ENCODE measurements at regions not wholly inside any gene's neighbourhood (a gene's known extent, or its start where the extent isn't known, plus 50 kb on each side); places are given as distances from the start of the nearest gene placed in this dataset.

- no peaks in the 10 kb centered on the region for H3K27me3 ChIP-seq (ENCODE audit: control insufficient read depth, insufficient read depth, low read length)
- no peaks in the 10 kb centered on the region for H3K4me1 ChIP-seq (ENCODE audit: control insufficient read depth, insufficient read depth, low read length)
- no peak overlapping the region for H3K9ac ChIP-seq (ENCODE audit: low read length)
- H3K4me3 ChIP-seq (ENCODE audit: low read length): no peak overlapping the region
- no peak overlapping the region for H3K27ac ChIP-seq (ENCODE audit: low read depth, low read length)
- no peaks in the 10 kb centered on the region for H3K36me3 ChIP-seq (ENCODE audit: control insufficient read depth, insufficient read depth, low read length)
Measured at GRCh38 chr2:105646774-105647076, 98.0 kb upstream of the NCK2 start.

- Histone ChIP-seq H3K27ac (ENCODE audit: low read depth, low read length) (no peak overlapping the region), H3K4me3 (ENCODE audit: low read length) (no peak overlapping the region), H3K9ac (ENCODE audit: low read length) (no peak overlapping the region), H3K36me3 (ENCODE audit: control insufficient read depth, insufficient read depth, low read length) (no peaks in the 10 kb centered on the region), H3K27me3 (ENCODE audit: control insufficient read depth, insufficient read depth, low read length) (no peaks in the 10 kb centered on the region), H3K4me1 (ENCODE audit: control insufficient read depth, insufficient read depth, low read length) (no peaks in the 10 kb centered on the region)
Measured at GRCh38 chr2:105645938-105646773, 98.6 kb upstream of the NCK2 start.

- H3K27me3 ChIP-seq (ENCODE audit: control insufficient read depth, insufficient read depth, low read length): no peaks in the 10 kb centered on the region
- H3K27ac ChIP-seq (ENCODE audit: low read depth, low read length): no peak overlapping the region
- H3K9ac ChIP-seq (ENCODE audit: low read length): no peak overlapping the region
- no peaks in the 10 kb centered on the region for H3K36me3 ChIP-seq (ENCODE audit: control insufficient read depth, insufficient read depth, low read length)
- no peaks in the 10 kb centered on the region for H3K4me1 ChIP-seq (ENCODE audit: control insufficient read depth, insufficient read depth, low read length)
- no peak overlapping the region for H3K4me3 ChIP-seq (ENCODE audit: low read length)
Measured at GRCh38 chr2:105645031-105645937, 99.4 kb upstream of the NCK2 start.

- no peak overlapping the region for H3K27ac ChIP-seq (ENCODE audit: low read depth, low read length)
- H3K4me3 ChIP-seq (ENCODE audit: low read length): no peak overlapping the region
- H3K9ac ChIP-seq (ENCODE audit: low read length): no peak overlapping the region
- no peaks in the 10 kb centered on the region for H3K4me1 ChIP-seq (ENCODE audit: control insufficient read depth, insufficient read depth, low read length)
- H3K36me3 ChIP-seq (ENCODE audit: control insufficient read depth, insufficient read depth, low read length): no peaks in the 10 kb centered on the region
- no peaks in the 10 kb centered on the region for H3K27me3 ChIP-seq (ENCODE audit: control insufficient read depth, insufficient read depth, low read length)
Measured at GRCh38 chr2:105644174-105644980, 100.3 kb upstream of the NCK2 start.

GRCh38 chr2:105643405-105644173 lies 101.1 kb upstream of the NCK2 start:
- no peaks in the 10 kb centered on the region for H3K36me3 ChIP-seq (ENCODE audit: control insufficient read depth, insufficient read depth, low read length)
- H3K4me3 ChIP-seq (ENCODE audit: low read length): no peak overlapping the region
- H3K4me1 ChIP-seq (ENCODE audit: control insufficient read depth, insufficient read depth, low read length): no peaks in the 10 kb centered on the region
- H3K27ac ChIP-seq (ENCODE audit: low read depth, low read length): no peak overlapping the region
- H3K9ac ChIP-seq (ENCODE audit: low read length): no peak overlapping the region
- no peaks in the 10 kb centered on the region for H3K27me3 ChIP-seq (ENCODE audit: control insufficient read depth, insufficient read depth, low read length)

GRCh38 chr2:105641389-105641811 lies 103.3 kb upstream of the NCK2 start:
- H3K9ac ChIP-seq (ENCODE audit: low read length): no peak overlapping the region
- H3K27me3 ChIP-seq (ENCODE audit: control insufficient read depth, insufficient read depth, low read length): no peaks in the 10 kb centered on the region

GRCh38 chr2:105640246-105640645 lies 104.5 kb upstream of the NCK2 start:
- no peak overlapping the region for H3K4me3 ChIP-seq (ENCODE audit: low read length)
- no peak overlapping the region for H3K27ac ChIP-seq (ENCODE audit: low read depth, low read length)
- no peaks in the 10 kb centered on the region for H3K36me3 ChIP-seq (ENCODE audit: control insufficient read depth, insufficient read depth, low read length)
- H3K9ac ChIP-seq (ENCODE audit: low read length): no peak overlapping the region
- no peaks in the 10 kb centered on the region for H3K4me1 ChIP-seq (ENCODE audit: control insufficient read depth, insufficient read depth, low read length)
- H3K27me3 ChIP-seq (ENCODE audit: control insufficient read depth, insufficient read depth, low read length): no peaks in the 10 kb centered on the region

More at GRCh38 chr2:105641389-105641811, 103.3 kb upstream of the NCK2 start:
- Histone ChIP-seq H3K4me3 (ENCODE audit: low read length) (no peak overlapping the region), H3K36me3 (ENCODE audit: control insufficient read depth, insufficient read depth, low read length) (no peaks in the 10 kb centered on the region), H3K4me1 (ENCODE audit: control insufficient read depth, insufficient read depth, low read length) (no peaks in the 10 kb centered on the region), H3K27ac (ENCODE audit: low read depth, low read length) (no peak overlapping the region)

GRCh38 chr2:105636109-105636740 lies 108.5 kb upstream of the NCK2 start:
- Histone ChIP-seq H3K27me3 (ENCODE audit: control insufficient read depth, insufficient read depth, low read length) (no peaks in the 10 kb centered on the region), H3K4me1 (ENCODE audit: control insufficient read depth, insufficient read depth, low read length) (no peaks in the 10 kb centered on the region), H3K27ac (ENCODE audit: low read depth, low read length) (no peak overlapping the region), H3K9ac (ENCODE audit: low read length) (no peak overlapping the region), H3K36me3 (ENCODE audit: control insufficient read depth, insufficient read depth, low read length) (no peaks in the 10 kb centered on the region), H3K4me3 (ENCODE audit: low read length) (no peak overlapping the region)

- H3K4me1 ChIP-seq (ENCODE audit: control insufficient read depth, insufficient read depth, low read length): no peaks in the 10 kb centered on the region
- H3K36me3 ChIP-seq (ENCODE audit: control insufficient read depth, insufficient read depth, low read length): no peaks in the 10 kb centered on the region
- H3K27ac ChIP-seq (ENCODE audit: low read depth, low read length): no peak overlapping the region
- H3K4me3 ChIP-seq (ENCODE audit: low read length): no peak overlapping the region
- H3K9ac ChIP-seq (ENCODE audit: low read length): no peak overlapping the region
- no peaks in the 10 kb centered on the region for H3K27me3 ChIP-seq (ENCODE audit: control insufficient read depth, insufficient read depth, low read length)
Measured at GRCh38 chr2:105635564-105635963, 109.1 kb upstream of the NCK2 start.

GRCh38 chr2:105634198-105634597 lies 110.5 kb upstream of the NCK2 start:
- Histone ChIP-seq H3K36me3 (ENCODE audit: control insufficient read depth, insufficient read depth, low read length) (no peaks in the 10 kb centered on the region), H3K9ac (ENCODE audit: low read length) (no peak overlapping the region), H3K27ac (ENCODE audit: low read depth, low read length) (no peak overlapping the region), H3K4me3 (ENCODE audit: low read length) (no peak overlapping the region), H3K27me3 (ENCODE audit: control insufficient read depth, insufficient read depth, low read length) (no peaks in the 10 kb centered on the region), H3K4me1 (ENCODE audit: control insufficient read depth, insufficient read depth, low read length) (no peaks in the 10 kb centered on the region)

- H3K27ac ChIP-seq (ENCODE audit: low read depth, low read length): no peak overlapping the region
- no peaks in the 10 kb centered on the region for H3K4me1 ChIP-seq (ENCODE audit: control insufficient read depth, insufficient read depth, low read length)
- no peak overlapping the region for H3K4me3 ChIP-seq (ENCODE audit: low read length)
- H3K9ac ChIP-seq (ENCODE audit: low read length): no peak overlapping the region
- H3K27me3 ChIP-seq (ENCODE audit: control insufficient read depth, insufficient read depth, low read length): no peaks in the 10 kb centered on the region
- no peaks in the 10 kb centered on the region for H3K36me3 ChIP-seq (ENCODE audit: control insufficient read depth, insufficient read depth, low read length)
Measured at GRCh38 chr2:105631922-105632321, 112.8 kb upstream of the NCK2 start.

Data from rectal smooth muscle tissue (tissue), 1 donor.